ENCODE measurements at regions not wholly inside any gene's neighbourhood (a gene's known extent, or its start where the extent isn't known, plus 50 kb on each side); places are given as distances from the start of the nearest gene placed in this dataset.

DNA sequence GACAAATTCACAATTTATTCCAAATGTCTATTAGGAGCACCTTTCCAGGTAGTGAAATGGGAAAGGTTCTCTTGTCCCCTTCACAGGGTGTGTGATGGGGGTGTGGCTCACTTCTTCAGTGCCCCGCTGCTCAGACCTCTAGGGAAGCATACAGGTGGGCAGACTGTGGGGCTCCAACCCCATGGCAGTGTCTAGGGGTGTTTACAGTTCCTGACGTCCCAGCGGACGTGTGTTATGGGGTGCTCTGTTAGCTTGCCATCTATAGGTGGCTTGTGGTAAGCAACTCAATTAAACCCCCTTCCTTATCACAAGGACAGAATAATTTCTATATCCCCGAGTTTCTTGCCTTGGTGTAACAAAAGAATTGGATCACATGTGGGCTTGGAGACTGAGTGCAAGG is 67.4 kb upstream of the SPINK5 start:
- TF ChIP-seq ZFP30 (CRISPR knock-in tag; IDR thresholded peaks at IDR 0.05) (no peak), ZNF565 (CRISPR knock-in tag; conservative IDR thresholded peaks at IDR 0.05; ENCODE audit: low read depth) (no peak), BACH2 (CRISPR knock-in tag; IDR thresholded peaks at IDR 0.05; ENCODE audit: borderline replicate concordance) (no peak), CSDC2 (CRISPR knock-in tag; IDR thresholded peaks at IDR 0.05) (no peak), ESRRG (CRISPR knock-in tag; IDR thresholded peaks at IDR 0.05) (no peak), SNAI2 (CRISPR knock-in tag; IDR thresholded peaks at IDR 0.05) (no peak), TCF4 (CRISPR knock-in tag; IDR thresholded peaks at IDR 0.05; ENCODE audit: borderline replicate concordance) (no peak), OSR1 (CRISPR knock-in tag; IDR thresholded peaks at IDR 0.05) (no peak), RARB (CRISPR knock-in tag; IDR thresholded peaks at IDR 0.05) (no peak), PPARA (CRISPR knock-in tag; IDR thresholded peaks at IDR 0.05; ENCODE audit: borderline replicate concordance) (no peak), ZNF8 (CRISPR knock-in tag; IDR thresholded peaks at IDR 0.05) (no peak), TOX (CRISPR knock-in tag; IDR thresholded peaks at IDR 0.05; ENCODE audit: borderline replicate concordance) (no peak)
- TF ChIP-seq, protein P1, sequence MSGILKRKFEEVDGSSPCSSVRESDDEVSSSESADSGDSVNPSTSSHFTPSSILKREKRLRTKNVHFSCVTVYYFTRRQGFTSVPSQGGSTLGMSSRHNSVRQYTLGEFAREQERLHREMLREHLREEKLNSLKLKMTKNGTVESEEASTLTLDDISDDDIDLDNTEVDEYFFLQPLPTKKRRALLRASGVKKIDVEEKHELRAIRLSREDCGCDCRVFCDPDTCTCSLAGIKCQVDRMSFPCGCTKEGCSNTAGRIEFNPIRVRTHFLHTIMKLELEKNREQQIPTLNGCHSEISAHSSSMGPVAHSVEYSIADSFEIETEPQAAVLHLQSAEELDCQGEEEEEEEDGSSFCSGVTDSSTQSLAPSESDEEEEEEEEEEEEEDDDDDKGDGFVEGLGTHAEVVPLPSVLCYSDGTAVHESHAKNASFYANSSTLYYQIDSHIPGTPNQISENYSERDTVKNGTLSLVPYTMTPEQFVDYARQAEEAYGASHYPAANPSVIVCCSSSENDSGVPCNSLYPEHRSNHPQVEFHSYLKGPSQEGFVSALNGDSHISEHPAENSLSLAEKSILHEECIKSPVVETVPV (CRISPR knock-in tag; IDR thresholded peaks at IDR 0.05) = no peak
- TF ChIP-seq, protein P2, sequence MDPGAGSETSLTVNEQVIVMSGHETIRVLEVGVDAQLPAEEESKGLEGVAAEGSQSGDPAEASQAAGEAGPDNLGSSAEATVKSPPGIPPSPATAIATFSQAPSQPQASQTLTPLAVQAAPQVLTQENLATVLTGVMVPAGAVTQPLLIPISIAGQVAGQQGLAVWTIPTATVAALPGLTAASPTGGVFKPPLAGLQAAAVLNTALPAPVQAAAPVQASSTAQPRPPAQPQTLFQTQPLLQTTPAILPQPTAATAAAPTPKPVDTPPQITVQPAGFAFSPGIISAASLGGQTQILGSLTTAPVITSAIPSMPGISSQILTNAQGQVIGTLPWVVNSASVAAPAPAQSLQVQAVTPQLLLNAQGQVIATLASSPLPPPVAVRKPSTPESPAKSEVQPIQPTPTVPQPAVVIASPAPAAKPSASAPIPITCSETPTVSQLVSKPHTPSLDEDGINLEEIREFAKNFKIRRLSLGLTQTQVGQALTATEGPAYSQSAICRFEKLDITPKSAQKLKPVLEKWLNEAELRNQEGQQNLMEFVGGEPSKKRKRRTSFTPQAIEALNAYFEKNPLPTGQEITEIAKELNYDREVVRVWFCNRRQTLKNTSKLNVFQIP (CRISPR knock-in tag; IDR thresholded peaks at IDR 0.05; ENCODE audit: borderline replicate concordance, low read depth) = no peak

DNA sequence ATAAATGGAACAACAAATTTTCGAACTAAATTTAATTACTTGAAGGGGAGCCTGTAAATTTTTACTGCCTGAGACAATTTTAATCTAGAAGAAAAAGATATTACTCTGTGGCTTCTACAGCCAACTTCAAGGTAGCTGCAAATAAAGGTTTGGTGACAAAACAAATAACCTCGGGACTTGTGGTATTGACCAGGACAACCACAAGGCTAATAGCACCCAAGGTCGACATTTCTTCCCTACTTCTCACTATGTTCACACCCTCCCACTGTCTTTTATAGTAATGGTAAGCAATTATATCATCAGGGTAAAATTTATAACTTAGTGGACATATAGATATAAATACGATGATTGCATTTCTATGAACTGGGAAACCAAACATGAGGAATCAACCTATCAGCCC is 67.9 kb upstream of the SPINK5 start:
- ATAC-seq = no peak
- TF ChIP-seq, protein P3, sequence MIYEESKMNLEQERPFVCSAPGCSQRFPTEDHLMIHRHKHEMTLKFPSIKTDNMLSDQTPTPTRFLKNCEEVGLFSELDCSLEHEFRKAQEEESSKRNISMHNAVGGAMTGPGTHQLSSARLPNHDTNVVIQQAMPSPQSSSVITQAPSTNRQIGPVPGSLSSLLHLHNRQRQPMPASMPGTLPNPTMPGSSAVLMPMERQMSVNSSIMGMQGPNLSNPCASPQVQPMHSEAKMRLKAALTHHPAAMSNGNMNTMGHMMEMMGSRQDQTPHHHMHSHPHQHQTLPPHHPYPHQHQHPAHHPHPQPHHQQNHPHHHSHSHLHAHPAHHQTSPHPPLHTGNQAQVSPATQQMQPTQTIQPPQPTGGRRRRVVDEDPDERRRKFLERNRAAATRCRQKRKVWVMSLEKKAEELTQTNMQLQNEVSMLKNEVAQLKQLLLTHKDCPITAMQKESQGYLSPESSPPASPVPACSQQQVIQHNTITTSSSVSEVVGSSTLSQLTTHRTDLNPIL (CRISPR knock-in tag; IDR thresholded peaks at IDR 0.05; ENCODE audit: low read depth) = no peak
- no peak for TF ChIP-seq OSR1 (CRISPR knock-in tag; IDR thresholded peaks at IDR 0.05)
- no peak for TF ChIP-seq ZFP3 (CRISPR knock-in tag; IDR thresholded peaks at IDR 0.05)
- no peak for TF ChIP-seq ZNF8 (CRISPR knock-in tag; IDR thresholded peaks at IDR 0.05)

More for the DNA sequence above, 67.4 kb upstream of the SPINK5 start:
- ATAC-seq = no peak

DNA sequence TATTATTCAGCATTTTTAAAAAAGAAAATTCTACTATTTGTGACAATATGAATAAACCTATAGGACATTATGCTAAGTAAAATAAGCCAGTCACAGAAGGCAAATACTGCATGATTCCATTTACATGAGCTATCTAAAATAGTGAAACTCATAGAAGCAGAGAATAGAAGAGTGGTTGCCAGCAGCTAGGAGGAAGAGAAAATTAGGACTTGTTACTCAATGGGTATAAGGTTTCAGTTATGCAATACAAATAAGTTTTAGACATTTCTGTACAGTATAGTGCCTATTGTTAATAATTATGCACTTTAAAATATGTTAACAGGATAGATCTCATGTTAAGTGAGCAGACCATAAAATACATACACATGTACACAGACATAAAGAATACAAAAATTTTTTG is 73.8 kb upstream of the SPINK5 start:
- ATAC-seq = no peak
- no peak for TF ChIP-seq ZNF565 (CRISPR knock-in tag; conservative IDR thresholded peaks at IDR 0.05; ENCODE audit: low read depth)
- TF ChIP-seq ZFP30 (CRISPR knock-in tag; IDR thresholded peaks at IDR 0.05) = no peak
- TF ChIP-seq ZFP3 (CRISPR knock-in tag; IDR thresholded peaks at IDR 0.05) = no peak
- no peak for TF ChIP-seq BACH2 (CRISPR knock-in tag; IDR thresholded peaks at IDR 0.05; ENCODE audit: borderline replicate concordance)
- TF ChIP-seq, protein P2 (CRISPR knock-in tag; IDR thresholded peaks at IDR 0.05; ENCODE audit: borderline replicate concordance, low read depth) = no peak

DNA sequence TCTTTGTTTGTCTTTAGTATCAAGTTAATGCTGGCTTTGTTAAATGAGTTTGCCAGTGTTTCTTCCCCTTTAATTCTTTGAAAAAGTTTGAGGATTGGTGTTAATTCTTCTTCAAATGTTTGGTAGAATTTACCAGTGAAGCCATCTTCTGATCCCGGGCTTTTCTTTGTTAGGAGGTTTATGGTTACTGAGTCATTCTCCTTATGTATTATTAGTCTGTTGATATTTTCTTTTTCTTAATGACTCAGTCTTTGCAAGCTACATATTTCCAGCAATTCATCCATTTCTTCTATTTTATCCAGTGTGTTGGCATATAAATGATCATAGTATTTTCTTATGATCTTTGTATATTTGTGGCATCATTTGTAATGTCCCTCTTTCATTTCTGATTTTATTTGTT is 74.5 kb upstream of the SPINK5 start:
- ATAC-seq = no peak
- TF ChIP-seq, protein P1 (CRISPR knock-in tag; IDR thresholded peaks at IDR 0.05) = no peak

DNA sequence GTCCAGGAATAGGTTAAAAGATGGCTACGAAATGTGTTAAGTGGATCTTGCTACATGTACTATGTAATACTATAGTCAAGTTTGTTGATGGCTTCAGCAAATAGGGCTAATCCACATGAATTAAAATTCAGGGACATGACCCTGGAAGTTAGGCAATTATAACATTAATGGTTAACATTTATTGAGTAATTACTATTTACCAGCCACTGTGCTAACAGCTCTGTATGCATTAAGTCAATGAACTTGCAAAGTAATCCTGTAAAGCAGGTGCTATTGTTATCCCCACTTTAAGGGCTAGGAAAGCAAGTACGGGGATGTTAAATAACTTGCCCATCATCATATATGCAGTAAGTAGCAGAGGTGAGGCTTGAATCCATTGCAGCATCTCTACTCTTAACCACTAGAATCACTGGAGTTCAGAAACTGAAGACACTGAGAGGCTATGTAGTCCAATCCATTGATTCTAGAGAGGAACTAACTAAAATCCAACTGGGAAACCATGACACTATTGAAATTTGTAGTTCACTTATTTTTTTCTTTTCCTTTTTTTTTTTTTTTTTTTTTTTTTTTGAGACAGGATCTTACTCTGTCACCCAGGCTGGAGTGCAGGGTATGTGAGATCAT is 77.5 kb upstream of the SPINK5 start:
- ATAC-seq = no peak
- TF ChIP-seq ISL1 (CRISPR knock-in tag; IDR thresholded peaks at IDR 0.05) = no peak
- TF ChIP-seq BACH2 (CRISPR knock-in tag; IDR thresholded peaks at IDR 0.05; ENCODE audit: borderline replicate concordance) = no peak
- TF ChIP-seq, protein P4, sequence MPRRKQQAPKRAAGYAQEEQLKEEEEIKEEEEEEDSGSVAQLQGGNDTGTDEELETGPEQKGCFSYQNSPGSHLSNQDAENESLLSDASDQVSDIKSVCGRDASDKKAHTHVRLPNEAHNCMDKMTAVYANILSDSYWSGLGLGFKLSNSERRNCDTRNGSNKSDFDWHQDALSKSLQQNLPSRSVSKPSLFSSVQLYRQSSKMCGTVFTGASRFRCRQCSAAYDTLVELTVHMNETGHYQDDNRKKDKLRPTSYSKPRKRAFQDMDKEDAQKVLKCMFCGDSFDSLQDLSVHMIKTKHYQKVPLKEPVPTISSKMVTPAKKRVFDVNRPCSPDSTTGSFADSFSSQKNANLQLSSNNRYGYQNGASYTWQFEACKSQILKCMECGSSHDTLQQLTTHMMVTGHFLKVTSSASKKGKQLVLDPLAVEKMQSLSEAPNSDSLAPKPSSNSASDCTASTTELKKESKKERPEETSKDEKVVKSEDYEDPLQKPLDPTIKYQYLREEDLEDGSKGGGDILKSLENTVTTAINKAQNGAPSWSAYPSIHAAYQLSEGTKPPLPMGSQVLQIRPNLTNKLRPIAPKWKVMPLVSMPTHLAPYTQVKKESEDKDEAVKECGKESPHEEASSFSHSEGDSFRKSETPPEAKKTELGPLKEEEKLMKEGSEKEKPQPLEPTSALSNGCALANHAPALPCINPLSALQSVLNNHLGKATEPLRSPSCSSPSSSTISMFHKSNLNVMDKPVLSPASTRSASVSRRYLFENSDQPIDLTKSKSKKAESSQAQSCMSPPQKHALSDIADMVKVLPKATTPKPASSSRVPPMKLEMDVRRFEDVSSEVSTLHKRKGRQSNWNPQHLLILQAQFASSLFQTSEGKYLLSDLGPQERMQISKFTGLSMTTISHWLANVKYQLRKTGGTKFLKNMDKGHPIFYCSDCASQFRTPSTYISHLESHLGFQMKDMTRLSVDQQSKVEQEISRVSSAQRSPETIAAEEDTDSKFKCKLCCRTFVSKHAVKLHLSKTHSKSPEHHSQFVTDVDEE (CRISPR knock-in tag; IDR thresholded peaks at IDR 0.05) = no peak
- TF ChIP-seq, protein P5, sequence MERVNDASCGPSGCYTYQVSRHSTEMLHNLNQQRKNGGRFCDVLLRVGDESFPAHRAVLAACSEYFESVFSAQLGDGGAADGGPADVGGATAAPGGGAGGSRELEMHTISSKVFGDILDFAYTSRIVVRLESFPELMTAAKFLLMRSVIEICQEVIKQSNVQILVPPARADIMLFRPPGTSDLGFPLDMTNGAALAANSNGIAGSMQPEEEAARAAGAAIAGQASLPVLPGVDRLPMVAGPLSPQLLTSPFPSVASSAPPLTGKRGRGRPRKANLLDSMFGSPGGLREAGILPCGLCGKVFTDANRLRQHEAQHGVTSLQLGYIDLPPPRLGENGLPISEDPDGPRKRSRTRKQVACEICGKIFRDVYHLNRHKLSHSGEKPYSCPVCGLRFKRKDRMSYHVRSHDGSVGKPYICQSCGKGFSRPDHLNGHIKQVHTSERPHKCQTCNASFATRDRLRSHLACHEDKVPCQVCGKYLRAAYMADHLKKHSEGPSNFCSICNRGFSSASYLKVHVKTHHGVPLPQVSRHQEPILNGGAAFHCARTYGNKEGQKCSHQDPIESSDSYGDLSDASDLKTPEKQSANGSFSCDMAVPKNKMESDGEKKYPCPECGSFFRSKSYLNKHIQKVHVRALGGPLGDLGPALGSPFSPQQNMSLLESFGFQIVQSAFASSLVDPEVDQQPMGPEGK (CRISPR knock-in tag; IDR thresholded peaks at IDR 0.05; ENCODE audit: borderline replicate concordance) = no peak
- TF ChIP-seq, protein P2 (CRISPR knock-in tag; IDR thresholded peaks at IDR 0.05; ENCODE audit: borderline replicate concordance, low read depth) = no peak

Data from SK-N-SH treated with all-trans-retinoic acid at 6 μM for 48 hours (cell line).